ENCODE measurements at regions not wholly inside any gene's neighbourhood (a gene's known extent, or its start where the extent isn't known, plus 50 kb on each side); places are given as distances from the start of the nearest gene placed in this dataset.
A peak's percentile ranks its signal among the peaks of the same experiment; 100 is the strongest.
"Not testable (repeated sequence)": the region's sequence is repeated elsewhere in the genome, so short reads cannot be mapped to it uniquely, and the experiment has no call there.

- DNase-seq (ENCODE audit: insufficient read length, low spot score) (no peak), FAIRE-seq (no peak)
Measured at GRCh38 chr18:54433368-54433767, 75.7 kb downstream of the C18orf54 start.

GRCh38 chr18:54433857-54434256 lies 76.2 kb downstream of the C18orf54 start:
- FAIRE-seq (no peak), DNase-seq (ENCODE audit: insufficient read length, low spot score) (no peak)

GRCh38 chr18:54434453-54434852 lies 76.7 kb downstream of the C18orf54 start:
- no peak for FAIRE-seq
- no peak for DNase-seq (ENCODE audit: insufficient read length, low spot score)

- no peak for DNase-seq (ENCODE audit: insufficient read length, low spot score)
- FAIRE-seq: no peak
Measured at GRCh38 chr18:54436501-54436900, 78.8 kb downstream of the C18orf54 start.

GRCh38 chr18:54440292-54440691 lies 82.6 kb downstream of the C18orf54 start:
- no peak for FAIRE-seq
- no peak for DNase-seq (ENCODE audit: insufficient read length, low spot score)

GRCh38 chr18:54444319-54444914 lies 86.7 kb downstream of the C18orf54 start:
- peak; percentile 4 for DNase-seq (ENCODE audit: insufficient read length, low spot score)
- FAIRE-seq: no peak

- FAIRE-seq (no peak), DNase-seq (ENCODE audit: insufficient read length, low spot score) (no peak)
Measured at GRCh38 chr18:54453996-54454395, 96.3 kb downstream of the C18orf54 start.

- DNase-seq (ENCODE audit: insufficient read length, low spot score): no peak
- no peak for FAIRE-seq
Measured at GRCh38 chr18:54465502-54465901, 107.8 kb downstream of the C18orf54 start.

GRCh38 chr18:54466248-54467005 lies 108.7 kb downstream of the C18orf54 start:
- FAIRE-seq (no peak), DNase-seq (ENCODE audit: insufficient read length, low spot score) (no peak)

GRCh38 chr18:54479365-54479764 lies 111.7 kb upstream of the DYNAP start:
- DNase-seq (ENCODE audit: insufficient read length, low spot score) (no peak), FAIRE-seq (no peak)

GRCh38 chr18:54480616-54481015 lies 110.4 kb upstream of the DYNAP start:
- DNase-seq (ENCODE audit: insufficient read length, low spot score) (no peak), FAIRE-seq (no peak)

- FAIRE-seq: not testable (repeated sequence)
Measured at GRCh38 chr18:54502451-54502850, 88.6 kb upstream of the DYNAP start.

GRCh38 chr18:54503131-54503894 lies 87.7 kb upstream of the DYNAP start:
- FAIRE-seq (no peak), DNase-seq (ENCODE audit: insufficient read length, low spot score) (no peak)

More at GRCh38 chr18:54502451-54502850, 88.6 kb upstream of the DYNAP start:
- not testable (repeated sequence) for DNase-seq (ENCODE audit: insufficient read length, low spot score)

- DNase-seq (ENCODE audit: insufficient read length, low spot score) (no peak), FAIRE-seq (no peak)
Measured at GRCh38 chr18:54506516-54507261, 84.4 kb upstream of the DYNAP start.

GRCh38 chr18:54509793-54510192 lies 81.3 kb upstream of the DYNAP start:
- no peak for FAIRE-seq
- DNase-seq (ENCODE audit: insufficient read length, low spot score): no peak

- no peak for FAIRE-seq
- no peak for DNase-seq (ENCODE audit: insufficient read length, low spot score)
Measured at GRCh38 chr18:54515149-54515548, 75.9 kb upstream of the DYNAP start.

GRCh38 chr18:54517521-54517920 lies 73.5 kb upstream of the DYNAP start:
- FAIRE-seq: no peak
- DNase-seq (ENCODE audit: insufficient read length, low spot score): no peak

- FAIRE-seq (no peak), DNase-seq (ENCODE audit: insufficient read length, low spot score) (no peak)
Measured at GRCh38 chr18:54521846-54522245, 69.2 kb upstream of the DYNAP start.

- DNase-seq (ENCODE audit: insufficient read length, low spot score) (no peak), FAIRE-seq (no peak)
Measured at GRCh38 chr18:54528942-54529376, 62.1 kb upstream of the DYNAP start.

- FAIRE-seq (no peak), DNase-seq (ENCODE audit: insufficient read length, low spot score) (no peak)
Measured at GRCh38 chr18:54529444-54529843, 61.6 kb upstream of the DYNAP start.

GRCh38 chr18:54530285-54530684 lies 60.8 kb upstream of the DYNAP start:
- FAIRE-seq: no peak
- no peak for DNase-seq (ENCODE audit: insufficient read length, low spot score)
